ENCODE measurements at regions not wholly inside any gene's neighbourhood (a gene's known extent, or its start where the extent isn't known, plus 50 kb on each side); places are given as distances from the start of the nearest gene placed in this dataset.

DNA sequence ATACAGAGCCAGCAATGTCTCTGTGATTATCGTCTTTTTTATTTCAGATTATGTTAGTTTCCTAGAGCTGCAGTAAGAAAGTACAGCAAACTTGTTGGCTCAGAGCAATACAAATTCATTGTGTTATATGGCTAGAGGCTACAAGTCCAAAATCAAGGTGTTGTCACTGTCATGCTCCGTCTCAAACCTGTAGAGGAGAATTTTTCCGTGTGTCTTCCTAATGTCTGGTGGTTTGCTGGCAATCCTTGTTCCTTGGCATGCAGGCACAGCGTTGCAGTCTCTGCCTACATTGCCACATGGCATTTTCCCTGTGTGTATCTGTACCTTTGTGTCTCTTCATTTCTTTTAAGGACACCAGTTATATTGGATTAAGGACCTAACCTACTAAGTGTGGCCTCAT is 244.4 kb downstream of the LRRIQ3 start:
- no peak for DNase-seq (ENCODE audit: insufficient read length, low spot score)
- TF ChIP-seq, protein P1, sequence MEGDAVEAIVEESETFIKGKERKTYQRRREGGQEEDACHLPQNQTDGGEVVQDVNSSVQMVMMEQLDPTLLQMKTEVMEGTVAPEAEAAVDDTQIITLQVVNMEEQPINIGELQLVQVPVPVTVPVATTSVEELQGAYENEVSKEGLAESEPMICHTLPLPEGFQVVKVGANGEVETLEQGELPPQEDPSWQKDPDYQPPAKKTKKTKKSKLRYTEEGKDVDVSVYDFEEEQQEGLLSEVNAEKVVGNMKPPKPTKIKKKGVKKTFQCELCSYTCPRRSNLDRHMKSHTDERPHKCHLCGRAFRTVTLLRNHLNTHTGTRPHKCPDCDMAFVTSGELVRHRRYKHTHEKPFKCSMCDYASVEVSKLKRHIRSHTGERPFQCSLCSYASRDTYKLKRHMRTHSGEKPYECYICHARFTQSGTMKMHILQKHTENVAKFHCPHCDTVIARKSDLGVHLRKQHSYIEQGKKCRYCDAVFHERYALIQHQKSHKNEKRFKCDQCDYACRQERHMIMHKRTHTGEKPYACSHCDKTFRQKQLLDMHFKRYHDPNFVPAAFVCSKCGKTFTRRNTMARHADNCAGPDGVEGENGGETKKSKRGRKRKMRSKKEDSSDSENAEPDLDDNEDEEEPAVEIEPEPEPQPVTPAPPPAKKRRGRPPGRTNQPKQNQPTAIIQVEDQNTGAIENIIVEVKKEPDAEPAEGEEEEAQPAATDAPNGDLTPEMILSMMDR (IDR thresholded peaks at IDR 0.05; ENCODE audit: insufficient read depth, missing control alignments), result no peak
- no peak for FAIRE-seq

DNA sequence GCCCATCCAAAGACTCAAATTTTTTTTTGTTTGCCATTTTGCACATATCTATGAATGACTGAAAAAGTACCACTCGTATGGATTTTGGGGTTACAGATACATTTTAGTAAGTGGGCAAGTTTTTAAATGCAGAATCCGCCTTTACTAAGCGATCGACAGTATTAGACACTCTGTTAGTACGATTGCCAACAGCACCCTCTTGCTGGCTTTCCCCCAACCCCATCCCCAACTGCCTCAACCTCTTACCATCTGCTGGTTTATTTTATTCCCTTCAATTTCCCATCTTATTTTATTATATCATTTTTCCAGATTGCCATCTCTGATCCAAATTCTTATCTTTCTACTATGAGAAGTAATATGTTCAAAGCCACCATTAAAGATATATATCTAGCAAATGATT is 244.8 kb downstream of the LRRIQ3 start:
- FAIRE-seq (no peak), DNase-seq (ENCODE audit: insufficient read length, low spot score) (no peak)
- TF ChIP-seq, protein P1 (IDR thresholded peaks at IDR 0.05; ENCODE audit: insufficient read depth, missing control alignments), result no peak

DNA sequence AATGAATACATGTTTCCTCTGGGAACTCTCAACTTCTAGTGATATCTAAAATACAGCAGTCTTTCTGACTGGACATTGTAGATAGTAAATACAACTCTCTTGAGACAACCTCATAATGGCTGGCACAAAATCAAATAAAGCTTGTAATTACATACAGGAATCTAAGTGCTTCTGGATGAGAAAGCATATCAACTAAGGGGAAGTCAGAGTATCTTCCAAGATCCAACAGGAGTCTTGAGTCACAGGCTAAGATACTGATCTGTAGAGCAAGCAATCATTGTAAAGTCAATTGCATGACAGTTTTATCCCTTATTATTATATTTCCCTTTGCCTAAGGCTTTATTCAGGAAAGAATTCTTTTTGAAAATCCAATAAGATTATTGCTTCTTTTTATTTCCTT is 249.9 kb downstream of the LRRIQ3 start:
- TF ChIP-seq, protein P1 (IDR thresholded peaks at IDR 0.05; ENCODE audit: insufficient read depth, missing control alignments), result no peak
- FAIRE-seq (no peak), DNase-seq (ENCODE audit: insufficient read length, low spot score) (no peak)

DNA sequence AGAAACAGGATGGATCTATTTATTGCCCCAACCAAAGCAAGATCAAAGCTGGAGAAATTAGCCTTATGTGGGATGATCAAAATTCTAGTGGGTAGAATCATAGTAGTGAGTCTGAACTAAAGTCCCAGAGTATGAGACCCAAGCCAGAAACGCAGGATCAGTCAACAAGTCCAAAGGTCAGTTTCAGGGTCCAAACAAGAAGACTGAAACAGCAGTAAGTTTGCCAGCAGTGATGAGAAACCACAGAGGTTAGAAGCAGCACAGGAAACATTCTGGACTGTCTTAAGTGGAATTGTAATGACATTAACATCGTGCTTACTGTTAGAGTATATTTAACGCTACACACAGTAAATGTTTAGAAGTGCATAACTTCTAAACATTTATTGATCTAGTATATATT is 251.0 kb downstream of the LRRIQ3 start:
- TF ChIP-seq, protein P1 (IDR thresholded peaks at IDR 0.05; ENCODE audit: insufficient read depth, missing control alignments), result no peak
- DNase-seq (ENCODE audit: insufficient read length, low spot score), result no peak
- FAIRE-seq, result no peak

DNA sequence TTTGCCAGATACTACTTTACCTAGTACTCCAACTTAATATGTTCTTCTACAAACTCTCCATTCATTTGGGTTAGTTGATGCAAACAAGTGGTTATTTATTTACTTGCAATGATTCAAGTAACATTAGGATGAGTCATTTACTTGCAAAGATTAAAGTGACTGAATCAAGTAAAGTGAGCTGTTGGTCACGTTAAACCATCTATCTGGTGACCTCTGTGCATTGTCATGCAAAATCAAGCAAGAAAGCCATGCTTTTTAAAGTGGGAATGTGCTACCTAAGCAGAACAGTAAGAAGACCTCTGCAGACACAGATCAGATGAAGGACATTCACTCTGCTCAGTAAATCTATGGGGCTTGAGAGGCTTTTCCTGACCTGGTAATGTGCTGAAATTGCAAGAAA is 254.7 kb downstream of the LRRIQ3 start:
- no peak for FAIRE-seq
- DNase-seq (ENCODE audit: insufficient read length, low spot score), result no peak
- TF ChIP-seq, protein P1 (IDR thresholded peaks at IDR 0.05; ENCODE audit: insufficient read depth, missing control alignments), result no peak

DNA sequence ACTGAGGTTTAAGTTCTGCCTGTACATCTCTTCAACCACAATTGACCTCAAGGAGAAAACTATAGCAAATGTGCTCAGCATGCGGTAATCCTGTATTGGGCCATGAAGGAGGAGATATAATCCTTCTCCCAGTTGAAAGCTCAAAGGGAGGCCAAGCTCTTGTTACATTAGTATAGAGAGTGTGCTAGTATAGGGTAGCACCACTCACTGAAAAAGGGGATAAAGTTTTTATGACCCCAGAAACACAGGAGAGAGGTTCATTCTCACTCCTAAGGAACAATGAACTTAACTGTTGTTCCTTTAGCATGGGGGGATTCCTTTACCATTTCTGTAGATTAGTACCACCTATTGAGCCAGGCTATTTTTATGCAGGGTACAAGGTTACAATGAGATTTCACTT is 267.7 kb downstream of the LRRIQ3 start:
- TF ChIP-seq, protein P1 (IDR thresholded peaks at IDR 0.05; ENCODE audit: insufficient read depth, missing control alignments), result no peak
- DNase-seq (ENCODE audit: insufficient read length, low spot score) (no peak), FAIRE-seq (no peak)

DNA sequence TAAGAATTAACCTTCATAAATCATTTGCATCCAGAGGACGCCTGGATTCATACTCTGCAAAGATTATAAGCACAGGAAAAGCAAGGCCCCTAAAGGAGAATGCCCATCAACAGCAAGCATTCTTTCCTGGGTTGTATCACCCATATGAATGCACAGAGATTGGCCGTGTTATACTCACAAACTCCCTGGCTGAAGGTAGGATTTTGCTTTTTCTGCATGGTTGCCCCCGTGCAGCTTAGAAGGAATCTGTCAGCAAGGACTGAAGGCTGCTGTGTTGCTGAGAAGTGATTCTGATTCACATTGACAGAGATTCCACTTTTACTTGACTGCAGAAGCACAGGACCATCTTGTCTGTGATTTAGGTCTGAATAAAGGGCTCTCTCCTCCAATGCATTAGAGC is 283.0 kb downstream of the LRRIQ3 start:
- TF ChIP-seq, protein P1 (IDR thresholded peaks at IDR 0.05; ENCODE audit: insufficient read depth, missing control alignments), result no peak
- DNase-seq (ENCODE audit: insufficient read length, low spot score) (no peak), FAIRE-seq (no peak)
